ENCODE measurements at regions not wholly inside any gene's neighbourhood (a gene's known extent, or its start where the extent isn't known, plus 50 kb on each side); places are given as distances from the start of the nearest gene placed in this dataset.

- H3K4me1 Mint-ChIP-seq (ENCODE audit: low read depth): peaks cover 16% of the 10 kb centered on the region
- no peaks in the 10 kb centered on the region for H3K27me3 Mint-ChIP-seq
- no peak overlapping the region for H3K27ac Mint-ChIP-seq
- no peak overlapping the region for H3K4me3 Mint-ChIP-seq (ENCODE audit: low read depth)
- DNase-seq (ENCODE audit: low spot score, unreplicated experiment): no peak
- peaks cover 1% of the 10 kb centered on the region for H3K36me3 Mint-ChIP-seq (ENCODE audit: insufficient read depth)
- H3K9me3 Mint-ChIP-seq (ENCODE audit: low read depth): no peaks in the 10 kb centered on the region
- no peak for TF ChIP-seq CTCF (IDR thresholded peaks at IDR 0.05; ENCODE audit: unreplicated experiment)
Observed at GRCh38 chr3:193884652-193885051, 251.3 kb upstream of the HES1 start.

GRCh38 chr3:193885832-193886231 is 250.1 kb upstream of the HES1 start:
- Mint-ChIP-seq H3K9me3 (ENCODE audit: low read depth) (no peaks in the 10 kb centered on the region), H3K27ac (no peak overlapping the region), H3K27me3 (no peaks in the 10 kb centered on the region), H3K36me3 (ENCODE audit: insufficient read depth) (peaks cover 1% of the 10 kb centered on the region), H3K4me1 (ENCODE audit: low read depth) (peaks cover 9% of the 10 kb centered on the region), H3K4me3 (ENCODE audit: low read depth) (no peak overlapping the region)
- DNase-seq (ENCODE audit: low spot score, unreplicated experiment): no peak
- TF ChIP-seq CTCF (IDR thresholded peaks at IDR 0.05; ENCODE audit: unreplicated experiment): no peak

- no peak for TF ChIP-seq CTCF (IDR thresholded peaks at IDR 0.05; ENCODE audit: unreplicated experiment)
- Mint-ChIP-seq H3K4me3 (ENCODE audit: low read depth) (no peak overlapping the region), H3K36me3 (ENCODE audit: insufficient read depth) (peaks cover 1% of the 10 kb centered on the region), H3K27me3 (no peaks in the 10 kb centered on the region), H3K27ac (peak overlapping the region; percentile 30), H3K9me3 (ENCODE audit: low read depth) (no peaks in the 10 kb centered on the region), H3K4me1 (ENCODE audit: low read depth) (peaks cover 12% of the 10 kb centered on the region)
- no peak for DNase-seq (ENCODE audit: low spot score, unreplicated experiment)
Observed at GRCh38 chr3:193890016-193890897, 245.7 kb upstream of the HES1 start.

- no peaks in the 10 kb centered on the region for H3K36me3 Mint-ChIP-seq (ENCODE audit: insufficient read depth)
- H3K9me3 Mint-ChIP-seq (ENCODE audit: low read depth): no peaks in the 10 kb centered on the region
- H3K27me3 Mint-ChIP-seq: peaks cover 3% of the 10 kb centered on the region
- H3K4me1 Mint-ChIP-seq (ENCODE audit: low read depth): peaks cover 22% of the 10 kb centered on the region
- no peak overlapping the region for H3K4me3 Mint-ChIP-seq (ENCODE audit: low read depth)
- peak overlapping the region; percentile 30 for H3K27ac Mint-ChIP-seq
- DNase-seq (ENCODE audit: low spot score, unreplicated experiment): no peak
- no peak for TF ChIP-seq CTCF (IDR thresholded peaks at IDR 0.05; ENCODE audit: unreplicated experiment)
Observed at GRCh38 chr3:193894121-193894863, 241.7 kb upstream of the HES1 start.

GRCh38 chr3:193895409-193895808 is 240.5 kb upstream of the HES1 start:
- peak overlapping the region; percentile 11 for H3K27ac Mint-ChIP-seq
- DNase-seq (ENCODE audit: low spot score, unreplicated experiment): no peak
- H3K27me3 Mint-ChIP-seq: peaks cover 3% of the 10 kb centered on the region
- H3K9me3 Mint-ChIP-seq (ENCODE audit: low read depth): no peaks in the 10 kb centered on the region
- TF ChIP-seq CTCF (IDR thresholded peaks at IDR 0.05; ENCODE audit: unreplicated experiment): no peak
- H3K4me1 Mint-ChIP-seq (ENCODE audit: low read depth): peaks cover 26% of the 10 kb centered on the region
- no peak overlapping the region for H3K4me3 Mint-ChIP-seq (ENCODE audit: low read depth)
- H3K36me3 Mint-ChIP-seq (ENCODE audit: insufficient read depth): no peaks in the 10 kb centered on the region
